ENCODE measurements at regions not wholly inside any gene's neighbourhood (a gene's known extent, or its start where the extent isn't known, plus 50 kb on each side); places are given as distances from the start of the nearest gene placed in this dataset.

- TF ChIP-seq, protein P1, sequence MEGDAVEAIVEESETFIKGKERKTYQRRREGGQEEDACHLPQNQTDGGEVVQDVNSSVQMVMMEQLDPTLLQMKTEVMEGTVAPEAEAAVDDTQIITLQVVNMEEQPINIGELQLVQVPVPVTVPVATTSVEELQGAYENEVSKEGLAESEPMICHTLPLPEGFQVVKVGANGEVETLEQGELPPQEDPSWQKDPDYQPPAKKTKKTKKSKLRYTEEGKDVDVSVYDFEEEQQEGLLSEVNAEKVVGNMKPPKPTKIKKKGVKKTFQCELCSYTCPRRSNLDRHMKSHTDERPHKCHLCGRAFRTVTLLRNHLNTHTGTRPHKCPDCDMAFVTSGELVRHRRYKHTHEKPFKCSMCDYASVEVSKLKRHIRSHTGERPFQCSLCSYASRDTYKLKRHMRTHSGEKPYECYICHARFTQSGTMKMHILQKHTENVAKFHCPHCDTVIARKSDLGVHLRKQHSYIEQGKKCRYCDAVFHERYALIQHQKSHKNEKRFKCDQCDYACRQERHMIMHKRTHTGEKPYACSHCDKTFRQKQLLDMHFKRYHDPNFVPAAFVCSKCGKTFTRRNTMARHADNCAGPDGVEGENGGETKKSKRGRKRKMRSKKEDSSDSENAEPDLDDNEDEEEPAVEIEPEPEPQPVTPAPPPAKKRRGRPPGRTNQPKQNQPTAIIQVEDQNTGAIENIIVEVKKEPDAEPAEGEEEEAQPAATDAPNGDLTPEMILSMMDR (conservative IDR thresholded peaks at IDR 0.05; ENCODE audit: low read depth in 2 of 2) = no peak
- TF ChIP-seq CREB1 (CRISPR knock-in tag; IDR thresholded peaks at IDR 0.05; ENCODE audit: low read depth) (no peak), EZH2 (IDR thresholded peaks at IDR 0.05; ENCODE audit: low read depth, unreplicated experiment) (no peak), REST (IDR thresholded peaks at IDR 0.05; ENCODE audit: unreplicated experiment) (no peak), STAT1 (IDR thresholded peaks at IDR 0.05; ENCODE audit: unreplicated experiment) (no peak), EZH2phosphoT487 (IDR thresholded peaks at IDR 0.05; ENCODE audit: unreplicated experiment) (no peak), POLR2AphosphoS5 (IDR thresholded peaks at IDR 0.05; ENCODE audit: low read depth) (no peak), ETS1 (IDR thresholded peaks at IDR 0.05) (no peak)
Measured at GRCh38 chr13:39913928-39914327, 258.5 kb downstream of the COG6 start.

Data from GM23338 (cell line).